MM.1S (cell line): ENCODE measurements at regions not wholly inside any gene's neighbourhood (a gene's known extent, or its start where the extent isn't known, plus 50 kb on each side); places are given as distances from the start of the nearest gene placed in this dataset.

Experiments
- DNase-seq: peaks from one replicate; pipeline ENCODE4 v3.0.0-alpha.2; 2015
- H2AFZ ChIP-seq: fragments of 300-600 bp; sonication (generic); 2 replicates; pipeline ENCODE4 v1.6.0; 2016; ENCODE audit warnings: antibody characterized with exemption, low read length
- H3F3A ChIP-seq: fragments of 300-600 bp; sonication (generic); 2 replicates; pipeline ENCODE4 v1.6.1; 2016; ENCODE audit warnings: mild to moderate bottlenecking, antibody characterized with exemption, low read length, moderate library complexity, mixed read lengths; ENCODE audit not compliant: insufficient read depth
- H3K27ac ChIP-seq: fragments of 300-600 bp; sonication (generic); 2 replicates; pipeline ENCODE4 v1.5.1; 2016; ENCODE audit warnings: mild to moderate bottlenecking, low read length
- H3K27me3 ChIP-seq: fragments of 300-600 bp; sonication (generic); replicated peaks from 2 replicates; pipeline ENCODE4 v1.6.0; 2016; ENCODE audit warnings: low read length; ENCODE audit not compliant: insufficient read depth
- H3K36me3 ChIP-seq: fragments of 300-600 bp; sonication (generic); replicated peaks from 2 replicates; pipeline ENCODE4 v1.6.1; 2016; ENCODE audit warnings: mild to moderate bottlenecking, low read length, mixed read lengths; ENCODE audit not compliant: insufficient read depth
- H3K4me1 ChIP-seq: fragments of 300-600 bp; sonication (generic); 2 replicates; pipeline ENCODE4 v1.6.1; 2016; ENCODE audit warnings: low read length, mixed read lengths
- H3K4me2 ChIP-seq: fragments of 300-600 bp; sonication (generic); 2 replicates; pipeline ENCODE4 v1.6.0; 2016; ENCODE audit warnings: low read depth, low read length
- H3K4me3 ChIP-seq: fragments of 300-600 bp; sonication (generic); 2 replicates; pipeline ENCODE4 v1.5.1; 2016; ENCODE audit warnings: low read length, mixed read lengths
- H3K79me2 ChIP-seq: fragments of 300-600 bp; sonication (generic); 2 replicates; pipeline ENCODE4 v1.6.1; 2016; ENCODE audit warnings: mixed run types, low read length, mixed read lengths
- H3K9ac ChIP-seq: fragments of 300-600 bp; sonication (generic); 2 replicates; pipeline ENCODE4 v1.6.1; 2016; ENCODE audit warnings: low read length, mixed read lengths
- H3K9me2 ChIP-seq: fragments of 300-600 bp; sonication (generic); replicated peaks from 2 replicates; pipeline ENCODE4 v1.6.1; 2016; ENCODE audit warnings: mild to moderate bottlenecking, low read length, mixed read lengths; ENCODE audit not compliant: insufficient read depth
- H3K9me3 ChIP-seq: fragments of 300-600 bp; sonication (generic); replicated peaks from 2 replicates; pipeline ENCODE4 v1.6.1; 2016; ENCODE audit warnings: mild to moderate bottlenecking, low read length, mixed read lengths; ENCODE audit not compliant: insufficient read depth
- H4K20me1 ChIP-seq: fragments of 300-600 bp; sonication (generic); 2 replicates; pipeline ENCODE4 v1.6.1; 2016; ENCODE audit warnings: mild to moderate bottlenecking, low read length, moderate library complexity, mixed read lengths; ENCODE audit not compliant: insufficient read depth
- CTCF ChIP-seq: fragments of 300-600 bp; sonication (generic); IDR thresholded peaks from 2 replicates; pipeline ENCODE4 v1.5.1; 2016; ENCODE audit warnings: antibody characterized with exemption, low read length, mixed read lengths
- EZH2 ChIP-seq: fragments of 300-600 bp; sonication (generic); optimal IDR thresholded peaks from 2 replicates; pipeline ENCODE3; 2017; ENCODE audit warnings: low read depth, mild to moderate bottlenecking, antibody characterized with exemption, low read length, mixed read lengths
- EZH2phosphoT487 ChIP-seq: fragments of 300-600 bp; sonication (generic); IDR thresholded peaks from 2 replicates; pipeline ENCODE4 v1.6.1; 2018; ENCODE audit warnings: antibody characterized with exemption, low read length

GRCh38 chr2:105450471-105450870 is 51.6 kb upstream of the FHL2 start:
- Histone ChIP-seq H3K27me3 (no peaks in the 10 kb centered on the region), H3K4me2 (no peak overlapping the region), H3K4me1 (no peaks in the 10 kb centered on the region), H2AFZ (no peak overlapping the region), H3K36me3 (no peaks in the 10 kb centered on the region), H3K9ac (no peak overlapping the region), H3F3A (no peaks in the 10 kb centered on the region), H3K4me3 (no peak overlapping the region), H3K27ac (no peak overlapping the region), H3K9me3 (no peaks in the 10 kb centered on the region), H4K20me1 (no peaks in the 10 kb centered on the region), H3K9me2 (no peaks in the 10 kb centered on the region), H3K79me2 (no peaks in the 10 kb centered on the region)
- no peak for DNase-seq
- TF ChIP-seq CTCF (no peak), EZH2phosphoT487 (no peak), EZH2 (no peak)

GRCh38 chr2:105449076-105449475 is 50.2 kb upstream of the FHL2 start:
- no peaks in the 10 kb centered on the region for H3F3A ChIP-seq
- H4K20me1 ChIP-seq, result no peaks in the 10 kb centered on the region
- no peaks in the 10 kb centered on the region for H3K27me3 ChIP-seq
- H3K9me2 ChIP-seq, result no peaks in the 10 kb centered on the region
- TF ChIP-seq EZH2 (no peak), EZH2phosphoT487 (no peak), CTCF (no peak)
- DNase-seq, result no peak
- H3K4me2 ChIP-seq, result no peak overlapping the region
- no peak overlapping the region for H3K27ac ChIP-seq
- H2AFZ ChIP-seq, result no peak overlapping the region
- no peaks in the 10 kb centered on the region for H3K9me3 ChIP-seq
- H3K4me3 ChIP-seq, result no peak overlapping the region
- no peaks in the 10 kb centered on the region for H3K79me2 ChIP-seq
- H3K36me3 ChIP-seq, result no peaks in the 10 kb centered on the region
- no peak overlapping the region for H3K9ac ChIP-seq
- no peaks in the 10 kb centered on the region for H3K4me1 ChIP-seq
